ENCODE measurements at regions not wholly inside any gene's neighbourhood (a gene's known extent, or its start where the extent isn't known, plus 50 kb on each side); places are given as distances from the start of the nearest gene placed in this dataset.

- TF ChIP-seq CTCF (IDR thresholded peaks at IDR 0.05) = no peak
- TF ChIP-seq POLR2AphosphoS5 (IDR thresholded peaks at IDR 0.05) = no peak
Measured at GRCh38 chr4:135694066-135694465, 1492.5 kb upstream of the PABPC4L start.

Measured in stomach (tissue), 4 donors.